BLaER1 (cell line): ENCODE measurements at regions not wholly inside any gene's neighbourhood (a gene's known extent, or its start where the extent isn't known, plus 50 kb on each side); places are given as distances from the start of the nearest gene placed in this dataset.

Experiments
- H3K27ac ChIP-seq: shearing (Covaris generic); formaldehyde crosslinking; 2 replicates; pipeline ENCODE4 v1.8.1; 2022
- H3K27me3 ChIP-seq: shearing (Covaris generic); formaldehyde crosslinking; 2 replicates; pipeline ENCODE4 v1.8.1; 2022
- H3K36me3 ChIP-seq: shearing (Covaris generic); formaldehyde crosslinking; 2 replicates; pipeline ENCODE4 v1.8.1; 2022
- H3K4me1 ChIP-seq: shearing (Covaris generic); formaldehyde crosslinking; 2 replicates; pipeline ENCODE4 v1.8.1; 2022
- H3K4me2 ChIP-seq: shearing (Covaris generic); formaldehyde crosslinking; 2 replicates; pipeline ENCODE4 v1.8.1; 2022
- H3K4me3 ChIP-seq: shearing (Covaris generic); formaldehyde crosslinking; 2 replicates; pipeline ENCODE4 v1.8.1; 2022
- H3K9ac ChIP-seq: shearing (Covaris generic); formaldehyde crosslinking; 2 replicates; pipeline ENCODE4 v1.8.1; 2022
- H3K9me3 ChIP-seq: shearing (Covaris generic); formaldehyde crosslinking; 2 replicates; pipeline ENCODE4 v1.8.1; 2022
- H4K20me1 ChIP-seq: shearing (Covaris generic); formaldehyde crosslinking; 2 replicates; pipeline ENCODE4 v1.8.1; 2022
- Cebpa-rat ChIP-seq: shearing (Covaris generic); IDR thresholded peaks from 2 replicates; pipeline ENCODE4 v1.8.1; 2022

GRCh38 chr1:198880397-198880796 is 241.6 kb downstream of the PTPRC start:
- H3K4me2 ChIP-seq, result no peak overlapping the region
- no peak overlapping the region for H3K27ac ChIP-seq
- peaks cover 81% of the 10 kb centered on the region for H3K36me3 ChIP-seq
- peaks cover 27% of the 10 kb centered on the region for H3K9me3 ChIP-seq
- no peaks in the 10 kb centered on the region for H3K27me3 ChIP-seq
- no peak overlapping the region for H3K4me3 ChIP-seq
- TF ChIP-seq Cebpa-rat, result no peak
- H3K4me1 ChIP-seq, result no peaks in the 10 kb centered on the region
- H4K20me1 ChIP-seq, result peaks cover 89% of the 10 kb centered on the region
- no peak overlapping the region for H3K9ac ChIP-seq

- H3K9me3 ChIP-seq, result peaks cover 27% of the 10 kb centered on the region
- no peak overlapping the region for H3K27ac ChIP-seq
- H3K4me3 ChIP-seq, result no peak overlapping the region
- H3K27me3 ChIP-seq, result no peaks in the 10 kb centered on the region
- H3K4me1 ChIP-seq, result no peaks in the 10 kb centered on the region
- H3K4me2 ChIP-seq, result no peak overlapping the region
- H3K9ac ChIP-seq, result no peak overlapping the region
- no peak for TF ChIP-seq Cebpa-rat
- H4K20me1 ChIP-seq, result peaks cover 91% of the 10 kb centered on the region
- peaks cover 76% of the 10 kb centered on the region for H3K36me3 ChIP-seq
These were observed 242.2 kb downstream of the PTPRC start for GRCh38 chr1:198880818-198881597.

- no peaks in the 10 kb centered on the region for H3K4me1 ChIP-seq
- H3K4me2 ChIP-seq, result no peak overlapping the region
- H3K9me3 ChIP-seq, result peaks cover 15% of the 10 kb centered on the region
- H3K9ac ChIP-seq, result no peak overlapping the region
- H3K36me3 ChIP-seq, result peaks cover 65% of the 10 kb centered on the region
- H3K27me3 ChIP-seq, result no peaks in the 10 kb centered on the region
- no peak overlapping the region for H3K4me3 ChIP-seq
- no peak overlapping the region for H3K27ac ChIP-seq
- no peak for TF ChIP-seq Cebpa-rat
- peaks cover 91% of the 10 kb centered on the region for H4K20me1 ChIP-seq
These were observed 244.3 kb downstream of the PTPRC start for GRCh38 chr1:198883184-198883583.

- peaks cover 62% of the 10 kb centered on the region for H3K36me3 ChIP-seq
- H3K4me3 ChIP-seq, result no peak overlapping the region
- no peaks in the 10 kb centered on the region for H3K27me3 ChIP-seq
- no peak overlapping the region for H3K9ac ChIP-seq
- no peak overlapping the region for H3K27ac ChIP-seq
- peaks cover 98% of the 10 kb centered on the region for H4K20me1 ChIP-seq
- no peaks in the 10 kb centered on the region for H3K9me3 ChIP-seq
- H3K4me1 ChIP-seq, result no peaks in the 10 kb centered on the region
- H3K4me2 ChIP-seq, result no peak overlapping the region
- TF ChIP-seq Cebpa-rat, result no peak
These were observed 249.0 kb downstream of the PTPRC start for GRCh38 chr1:198887866-198888265.

- Histone ChIP-seq H3K9me3 (no peaks in the 10 kb centered on the region), H3K36me3 (peaks cover 63% of the 10 kb centered on the region), H3K9ac (no peak overlapping the region), H4K20me1 (peaks cover 98% of the 10 kb centered on the region), H3K4me2 (no peak overlapping the region), H3K4me1 (no peaks in the 10 kb centered on the region), H3K4me3 (no peak overlapping the region), H3K27ac (no peak overlapping the region), H3K27me3 (no peaks in the 10 kb centered on the region)
- TF ChIP-seq Cebpa-rat, result no peak
These were observed 249.6 kb downstream of the PTPRC start for GRCh38 chr1:198888379-198888943.

- no peak for TF ChIP-seq Cebpa-rat
- Histone ChIP-seq H3K36me3 (peaks cover 63% of the 10 kb centered on the region), H3K4me3 (no peak overlapping the region), H4K20me1 (peaks cover 98% of the 10 kb centered on the region), H3K4me1 (0 out of 2 replicates have a peak, but pooled peaks cover 2% of the 10 kb centered on the region), H3K4me2 (no peak overlapping the region), H3K27me3 (no peaks in the 10 kb centered on the region), H3K9me3 (no peaks in the 10 kb centered on the region), H3K9ac (no peak overlapping the region), H3K27ac (no peak overlapping the region)
These were observed 250.3 kb downstream of the PTPRC start for GRCh38 chr1:198889101-198889500.

- no peak overlapping the region for H3K4me2 ChIP-seq
- H3K36me3 ChIP-seq, result peaks cover 65% of the 10 kb centered on the region
- no peaks in the 10 kb centered on the region for H3K9me3 ChIP-seq
- H4K20me1 ChIP-seq, result peaks cover 98% of the 10 kb centered on the region
- H3K27ac ChIP-seq, result no peak overlapping the region
- no peaks in the 10 kb centered on the region for H3K27me3 ChIP-seq
- 0 out of 2 replicates have a peak, but pooled peaks cover 3% of the 10 kb centered on the region for H3K4me1 ChIP-seq
- no peak overlapping the region for H3K9ac ChIP-seq
- TF ChIP-seq Cebpa-rat, result no peak
- H3K4me3 ChIP-seq, result no peak overlapping the region
These were observed 250.9 kb downstream of the PTPRC start for GRCh38 chr1:198889749-198890148.

- Histone ChIP-seq H3K27ac (no peak overlapping the region), H4K20me1 (peaks cover 96% of the 10 kb centered on the region), H3K4me1 (0 out of 2 replicates have a peak, but pooled peaks cover 3% of the 10 kb centered on the region), H3K9ac (no peak overlapping the region), H3K9me3 (no peaks in the 10 kb centered on the region), H3K4me2 (no peak overlapping the region), H3K27me3 (no peaks in the 10 kb centered on the region), H3K36me3 (peaks cover 67% of the 10 kb centered on the region), H3K4me3 (no peak overlapping the region)
- no peak for TF ChIP-seq Cebpa-rat
These were observed 251.5 kb downstream of the PTPRC start for GRCh38 chr1:198890214-198890930.

- Histone ChIP-seq H3K4me1 (0 out of 2 replicates have a peak, but pooled peaks cover 3% of the 10 kb centered on the region), H3K4me2 (no peak overlapping the region), H3K9me3 (no peaks in the 10 kb centered on the region), H4K20me1 (peaks cover 92% of the 10 kb centered on the region), H3K9ac (no peak overlapping the region), H3K27me3 (no peaks in the 10 kb centered on the region), H3K27ac (no peak overlapping the region), H3K36me3 (peaks cover 72% of the 10 kb centered on the region), H3K4me3 (no peak overlapping the region)
- TF ChIP-seq Cebpa-rat, result no peak
These were observed 253.2 kb downstream of the PTPRC start for GRCh38 chr1:198892065-198892464.

GRCh38 chr1:198893141-198893540 is 254.3 kb downstream of the PTPRC start:
- 0 out of 2 replicates have a peak, but pooled peaks cover 3% of the 10 kb centered on the region for H3K4me1 ChIP-seq
- no peak for TF ChIP-seq Cebpa-rat
- H3K9ac ChIP-seq, result no peak overlapping the region
- no peak overlapping the region for H3K27ac ChIP-seq
- H3K9me3 ChIP-seq, result no peaks in the 10 kb centered on the region
- no peak overlapping the region for H3K4me3 ChIP-seq
- no peaks in the 10 kb centered on the region for H3K27me3 ChIP-seq
- H3K4me2 ChIP-seq, result no peak overlapping the region
- H3K36me3 ChIP-seq, result peaks cover 82% of the 10 kb centered on the region
- peaks cover 92% of the 10 kb centered on the region for H4K20me1 ChIP-seq
